ENCODE measurements at regions not wholly inside any gene's neighbourhood (a gene's known extent, or its start where the extent isn't known, plus 50 kb on each side); places are given as distances from the start of the nearest gene placed in this dataset.

GRCh38 chr17:54117452-54117851 lies 294.7 kb downstream of the KIF2B start:
- TF ChIP-seq CTCF (IDR thresholded peaks at IDR 0.05; ENCODE audit: control extremely low read depth in 1 of 3, insufficient read depth in 1 of 3, low read depth in 1 of 3, low read length in 3 of 3) (no peak), POLR2AphosphoS5 (IDR thresholded peaks at IDR 0.05; ENCODE audit: low read depth, low read length) (no peak), TCF12 (IDR thresholded peaks at IDR 0.05; ENCODE audit: low read depth, low read length) (no peak), HDAC2 (IDR thresholded peaks at IDR 0.05; ENCODE audit: borderline replicate concordance in 1 of 2, low read depth in 2 of 2, low read length in 2 of 2) (no peak), POLR2A (IDR thresholded peaks at IDR 0.05; ENCODE audit: control extremely low read depth in 1 of 2, low read depth in 2 of 2, low read length in 2 of 2) (no peak), EZH2 (IDR thresholded peaks at IDR 0.05; ENCODE audit: low read depth, low read length, severe bottlenecking) (no peak)
